Hypothalamus (tissue), 51 donors: ENCODE measurements at regions not wholly inside any gene's neighbourhood (a gene's known extent, or its start where the extent isn't known, plus 50 kb on each side); places are given as distances from the start of the nearest gene placed in this dataset.

Experiments
- DNase-seq, 51 donors: peaks; one replicate each; lab custom pipeline; 2025; lab: John Stamatoyannopoulos, UW

DNA sequence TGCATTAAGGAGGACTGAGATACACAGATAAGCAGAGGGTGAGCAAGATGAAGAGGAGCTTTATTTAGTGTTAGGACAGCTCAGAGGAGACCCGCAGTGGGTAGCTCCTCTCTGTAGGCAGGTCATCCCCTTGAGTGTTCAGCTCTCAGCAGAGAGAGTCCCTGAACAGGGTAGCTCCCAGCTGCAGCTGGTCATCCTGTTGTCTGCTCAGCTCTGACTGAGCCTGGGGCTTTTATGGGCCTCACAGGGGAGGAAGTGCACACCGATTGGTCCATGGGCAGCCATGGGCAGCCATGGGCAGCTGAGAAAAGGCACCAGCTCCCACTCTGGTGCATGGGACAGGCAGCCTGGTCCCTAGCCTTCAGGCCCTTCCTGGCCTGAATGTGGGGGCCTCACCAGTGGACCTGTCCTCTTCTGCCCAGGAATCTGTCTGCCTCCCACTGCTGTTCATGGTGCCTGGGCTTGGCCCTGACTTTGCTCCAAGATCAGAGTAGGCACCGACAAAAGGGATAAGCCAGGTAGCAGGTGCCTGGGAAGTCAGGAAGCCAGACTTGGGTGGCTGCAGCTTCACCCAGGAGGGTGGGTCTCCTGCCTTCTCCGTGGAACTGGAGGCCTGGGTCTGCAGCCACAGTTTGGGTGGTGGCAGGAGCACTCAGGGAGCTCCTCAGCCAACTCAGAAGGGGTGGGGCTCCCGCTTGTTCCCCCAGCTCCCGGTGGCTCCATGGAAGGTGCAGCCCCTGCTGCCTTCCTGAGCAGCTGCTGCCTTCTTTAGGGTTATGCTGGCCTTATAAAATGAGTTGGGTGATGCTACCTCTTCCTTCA is 54.7 kb downstream of the MYEOV start:
- no peak for DNase-seq

DNA sequence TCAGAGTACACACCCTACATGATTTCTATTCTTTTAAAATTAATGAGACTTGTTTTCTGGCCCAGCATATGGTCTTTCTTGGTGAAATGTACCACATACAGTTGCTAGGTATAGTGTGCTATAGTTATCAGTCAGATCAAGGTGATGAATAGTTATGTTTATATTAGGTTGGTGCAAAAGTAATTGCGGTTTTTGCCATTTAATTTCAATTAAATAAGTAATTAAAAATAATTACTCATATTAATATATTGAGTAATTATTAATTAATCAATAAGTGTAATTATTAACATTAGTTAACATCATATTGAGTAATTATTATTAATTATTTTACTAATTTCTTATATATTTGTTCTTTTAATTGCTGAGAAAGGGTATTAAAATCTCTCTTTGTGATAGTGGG is 56.1 kb downstream of the MYEOV start:
- DNase-seq: no peak

DNA sequence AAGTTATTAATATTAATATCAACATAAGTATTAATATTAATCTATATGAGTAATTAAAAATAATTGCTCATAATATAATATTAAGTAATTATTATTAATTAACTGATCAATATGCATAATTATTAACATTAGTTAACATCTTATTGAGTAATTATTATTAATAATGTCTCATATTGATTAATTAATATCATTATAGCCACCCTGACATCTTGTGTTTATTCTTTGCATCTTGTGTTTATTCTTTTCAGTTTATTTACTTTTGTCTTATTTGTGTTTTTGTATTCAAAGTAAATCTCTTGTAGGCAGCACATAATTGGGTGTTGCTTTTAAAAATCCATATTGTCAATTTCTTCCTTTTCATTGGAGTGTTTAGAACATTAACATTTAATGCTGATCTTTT is 56.6 kb downstream of the MYEOV start:
- no peak for DNase-seq

DNA sequence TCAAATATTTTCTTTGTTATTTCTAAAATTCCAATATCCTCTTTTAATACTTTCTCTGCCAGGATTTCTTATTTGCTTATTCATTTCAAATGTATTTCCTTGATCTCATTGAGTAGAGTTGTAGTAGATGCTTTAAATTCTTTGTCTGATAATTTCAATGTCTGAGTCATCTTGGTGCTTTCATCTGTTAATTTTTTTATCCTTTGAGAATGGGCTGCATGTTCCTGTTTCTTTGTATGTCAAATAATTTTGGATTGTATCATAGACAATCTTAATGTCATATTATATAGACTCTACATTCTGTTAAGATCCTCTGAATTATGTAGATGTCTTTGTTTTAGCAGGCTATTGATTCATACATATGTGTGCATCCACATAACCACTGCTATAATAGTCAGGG is 57.5 kb downstream of the MYEOV start:
- no peak for DNase-seq

DNA sequence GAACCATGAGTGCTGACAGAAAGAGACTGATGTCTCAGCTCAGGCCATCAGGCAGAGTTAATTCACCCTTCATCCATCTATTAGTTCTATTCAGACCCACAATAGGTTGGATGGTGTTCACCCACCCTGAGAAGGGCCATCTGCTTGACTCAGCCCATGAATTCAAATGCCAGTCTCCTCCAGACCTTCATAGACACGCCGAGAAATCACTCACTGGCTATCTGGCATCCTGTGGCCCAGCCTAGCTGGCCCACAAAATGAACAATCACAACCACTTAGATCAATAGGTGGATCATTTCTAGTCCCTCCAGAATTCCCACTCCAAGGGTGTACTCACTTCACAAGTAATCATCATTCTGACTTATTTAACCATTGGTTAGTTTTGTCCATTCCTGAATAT is 58.2 kb downstream of the MYEOV start:
- no peak for DNase-seq

DNA sequence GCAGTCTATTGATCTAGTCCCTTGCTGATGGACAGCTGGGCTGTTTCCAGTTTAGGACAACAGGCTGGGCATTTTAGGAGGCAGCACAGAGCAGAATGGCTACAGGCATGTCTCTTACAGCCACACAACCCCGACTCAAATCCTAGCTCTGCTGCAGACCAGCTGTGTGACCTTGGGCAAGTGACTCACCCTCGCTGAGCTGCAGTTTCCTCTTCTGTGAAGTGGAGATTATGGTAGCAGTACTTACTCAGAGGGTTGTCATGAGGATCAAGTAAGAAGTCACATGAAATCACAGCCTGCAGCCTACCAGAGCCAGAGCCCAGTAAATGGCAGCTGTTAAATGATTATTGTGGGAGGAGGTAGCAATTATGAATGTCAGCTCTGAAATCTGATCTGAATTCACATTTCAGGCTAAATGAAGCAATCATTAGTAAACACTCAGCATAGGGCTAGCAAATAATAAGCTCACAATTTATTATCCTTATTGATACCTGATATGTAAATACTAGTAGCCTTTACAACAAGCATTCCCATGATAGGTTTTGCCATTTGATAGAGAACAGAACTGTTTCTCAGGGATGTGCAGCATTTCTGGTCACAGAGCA is 58.9 kb downstream of the MYEOV start:
- no peak for DNase-seq

DNA sequence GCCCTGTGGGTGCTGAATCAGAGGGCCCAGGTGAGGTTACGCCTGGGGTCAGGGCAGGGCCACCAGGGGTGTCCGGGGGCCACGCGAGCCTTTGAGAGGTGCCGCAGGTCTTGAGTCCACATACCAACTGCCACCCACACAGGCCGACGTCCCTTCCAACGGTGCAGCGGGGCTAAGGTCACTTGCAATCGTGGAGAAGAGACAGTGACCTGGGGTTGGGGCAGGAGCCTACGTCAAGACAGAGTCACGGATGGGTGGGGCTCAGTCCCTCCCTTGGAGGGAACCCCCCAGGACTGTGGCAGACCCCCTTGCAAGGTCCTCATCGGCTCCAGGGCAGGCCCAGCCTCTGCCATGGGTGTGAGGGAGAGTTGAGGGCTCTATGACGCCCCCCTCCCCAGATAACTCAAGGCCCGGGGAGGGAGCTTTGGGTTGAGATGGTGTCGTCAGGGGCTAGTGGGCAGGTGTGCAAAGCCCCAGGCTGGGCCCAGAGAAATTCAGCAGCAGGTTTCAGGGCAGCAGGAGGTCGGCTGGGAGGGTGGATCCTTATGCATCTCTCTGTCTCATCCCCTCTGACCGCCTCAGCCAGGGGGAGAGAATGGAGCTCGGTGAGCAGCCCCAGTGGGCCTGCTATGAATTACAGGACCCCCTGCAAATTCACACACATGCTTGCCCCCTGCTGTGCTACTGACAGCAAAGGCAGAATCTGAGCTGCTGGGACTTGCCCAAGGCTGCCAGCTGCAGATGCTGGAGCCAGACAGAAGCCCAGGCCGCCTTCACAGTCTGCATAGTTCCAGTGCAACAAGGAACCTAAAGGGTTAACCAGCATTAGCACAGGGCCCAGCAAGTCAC is 60.0 kb downstream of the MYEOV start:
- DNase-seq: no peak

DNA sequence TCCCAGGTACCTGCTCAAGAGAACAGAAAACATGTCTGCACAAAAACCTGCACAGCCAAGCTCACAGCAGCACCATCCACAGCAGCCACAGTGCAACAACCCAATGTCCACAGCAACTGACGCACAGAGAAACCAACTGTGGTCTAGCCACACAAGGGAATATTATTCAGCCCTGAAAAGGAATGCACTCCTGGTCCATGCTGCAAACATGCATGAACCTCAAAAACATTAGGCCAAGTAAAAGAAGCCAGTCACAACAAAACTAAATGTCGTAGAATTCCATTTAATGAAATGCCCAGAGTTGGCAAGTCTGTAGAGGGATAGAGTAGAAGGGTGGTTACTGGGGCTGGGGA is 60.6 kb downstream of the MYEOV start:
- DNase-seq: no peak

DNA sequence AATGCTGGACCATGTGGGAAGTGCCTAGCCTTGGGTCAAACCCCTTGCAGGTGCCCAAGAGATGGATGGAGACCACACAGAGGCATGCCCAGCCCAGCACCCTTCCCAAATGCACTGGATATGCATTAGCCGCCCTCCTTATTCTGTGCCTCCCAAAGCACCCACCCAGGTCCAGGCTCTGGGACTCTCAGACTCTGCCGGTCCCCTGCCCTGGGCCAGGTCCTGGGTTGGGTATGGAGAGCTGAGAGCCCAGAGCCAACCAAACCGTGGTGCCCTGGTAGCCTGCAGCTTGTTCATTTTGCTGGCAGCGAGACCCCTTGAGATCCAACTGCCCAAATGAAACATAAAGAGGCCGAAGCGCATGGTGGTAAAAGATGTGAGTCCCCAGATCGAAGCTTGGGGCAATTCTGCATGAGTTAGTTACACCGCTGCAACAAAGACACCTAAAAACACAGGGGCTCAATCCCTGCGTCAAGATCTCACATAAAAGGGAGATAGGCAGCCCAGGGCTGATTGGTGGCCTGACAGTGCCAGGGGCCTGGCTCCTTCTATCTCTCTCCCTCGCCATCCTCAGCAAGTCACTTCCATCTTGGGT is 61.5 kb downstream of the MYEOV start:
- DNase-seq: no peak

DNA sequence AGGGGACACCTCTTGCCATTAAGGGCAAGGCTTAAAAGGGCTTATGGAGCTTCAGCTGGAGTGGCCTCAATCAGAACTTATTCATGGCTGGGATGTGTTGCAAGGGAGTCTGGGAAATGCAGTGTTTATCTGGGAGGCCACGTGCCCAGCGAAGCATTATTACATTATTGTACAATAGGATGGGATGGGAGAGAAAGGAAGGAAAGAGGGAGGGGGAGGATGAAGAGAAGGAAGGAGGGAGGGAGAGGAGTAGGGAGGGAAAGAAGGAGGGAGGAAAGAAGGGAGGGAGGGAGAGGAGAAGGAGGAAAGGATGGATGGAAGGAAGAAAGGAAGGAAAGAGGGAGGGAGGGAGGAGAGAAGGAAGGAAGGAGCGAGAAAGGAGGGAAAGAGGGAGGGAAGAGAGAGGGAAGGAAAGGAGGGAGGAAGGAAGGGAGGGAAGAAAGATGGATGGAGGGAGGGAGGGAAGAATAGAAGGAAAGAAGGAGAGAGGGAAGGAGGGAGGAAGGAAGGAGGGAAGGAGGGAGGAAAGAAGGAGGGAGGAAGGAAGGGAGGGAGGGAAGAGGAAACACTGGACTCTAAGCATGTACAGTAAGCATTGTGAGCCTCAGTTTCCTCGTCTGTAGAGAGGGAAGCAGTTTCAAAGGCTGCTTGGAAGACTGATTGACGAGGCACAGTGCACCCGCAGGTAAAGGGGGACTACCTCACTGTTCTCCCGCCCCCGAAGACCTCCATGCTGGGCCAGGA is 62.2 kb downstream of the MYEOV start:
- DNase-seq: no peak

DNA sequence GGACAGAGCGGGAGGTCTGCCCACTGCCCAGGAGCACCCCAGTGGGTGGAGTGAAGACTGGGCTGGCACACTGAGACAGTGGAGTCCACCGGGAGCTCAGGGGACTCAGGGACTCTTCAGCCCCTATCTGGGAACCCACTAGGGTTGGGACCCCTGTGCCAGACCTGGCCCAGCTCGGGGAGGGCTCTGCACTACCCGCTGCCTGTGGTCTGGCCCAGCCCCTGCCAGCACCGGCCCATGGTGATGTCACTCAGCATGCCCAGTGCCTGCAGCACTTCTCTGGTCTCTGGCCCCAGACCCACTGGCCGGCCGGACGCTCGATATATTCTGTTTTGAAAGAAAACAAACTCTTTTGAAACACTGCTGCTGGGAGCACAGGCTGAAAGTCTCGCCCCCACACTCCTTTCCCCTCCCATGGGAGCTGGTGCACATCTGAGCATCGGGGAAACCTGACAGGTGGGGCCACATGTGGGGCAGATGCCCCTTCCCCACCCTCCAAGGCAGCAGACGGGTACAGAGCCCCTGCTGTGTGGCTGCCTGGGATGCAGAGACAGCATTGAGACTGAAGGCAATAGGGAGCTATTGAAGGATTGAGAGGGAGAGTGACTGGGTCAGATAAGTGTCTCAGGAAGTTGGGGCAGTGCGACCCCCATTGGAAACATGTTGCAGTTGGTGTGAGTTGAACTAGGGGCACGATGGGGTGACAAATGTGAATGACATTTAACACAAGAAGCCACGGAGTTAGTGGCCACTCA is 62.9 kb downstream of the MYEOV start:
- no peak for DNase-seq

DNA sequence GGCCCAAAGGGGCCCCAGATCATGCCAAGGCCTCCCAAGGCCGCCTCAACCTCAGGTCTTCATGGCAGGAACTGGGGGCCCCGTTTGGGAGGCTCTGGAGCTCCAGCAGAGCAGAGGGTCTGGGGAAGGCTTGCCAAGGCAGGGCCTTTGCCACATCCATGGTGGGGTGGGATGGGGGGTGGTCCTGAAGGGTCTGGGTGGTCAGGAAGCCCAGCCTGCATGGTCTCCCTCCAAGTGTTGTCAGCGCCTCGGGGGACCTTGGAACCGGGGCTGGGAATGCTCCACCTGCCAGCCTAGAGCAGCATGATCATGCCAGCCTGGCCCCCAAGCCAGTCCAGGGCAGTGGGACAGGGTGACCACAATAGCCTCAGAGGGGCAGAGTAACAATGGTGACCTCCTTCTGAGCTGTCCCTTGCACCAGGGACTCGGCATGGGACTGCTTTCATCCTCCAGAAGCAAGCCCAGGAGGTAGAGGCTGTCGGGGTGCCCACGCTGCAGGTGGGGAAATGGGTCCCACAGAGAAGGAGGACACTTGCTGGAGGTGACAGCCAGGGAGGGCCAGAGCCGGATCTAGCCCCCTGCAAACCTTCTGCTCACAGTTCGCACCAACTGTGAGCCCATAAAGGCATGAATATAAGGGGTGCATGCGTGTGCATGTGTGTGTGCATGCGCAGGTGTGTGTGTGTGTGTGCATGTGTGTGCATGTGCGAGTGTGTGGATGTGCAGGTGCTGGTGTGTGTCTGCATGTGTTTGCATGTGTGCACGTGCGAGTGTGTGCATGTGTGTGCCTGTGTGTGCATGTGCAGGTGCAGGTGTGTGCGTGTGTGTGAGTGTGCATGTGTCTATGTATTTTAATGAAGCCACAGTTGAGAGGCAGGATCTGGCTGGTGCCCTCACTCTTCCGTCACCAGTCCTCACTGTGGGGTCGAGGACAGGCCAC is 63.8 kb downstream of the MYEOV start:
- no peak for DNase-seq

DNA sequence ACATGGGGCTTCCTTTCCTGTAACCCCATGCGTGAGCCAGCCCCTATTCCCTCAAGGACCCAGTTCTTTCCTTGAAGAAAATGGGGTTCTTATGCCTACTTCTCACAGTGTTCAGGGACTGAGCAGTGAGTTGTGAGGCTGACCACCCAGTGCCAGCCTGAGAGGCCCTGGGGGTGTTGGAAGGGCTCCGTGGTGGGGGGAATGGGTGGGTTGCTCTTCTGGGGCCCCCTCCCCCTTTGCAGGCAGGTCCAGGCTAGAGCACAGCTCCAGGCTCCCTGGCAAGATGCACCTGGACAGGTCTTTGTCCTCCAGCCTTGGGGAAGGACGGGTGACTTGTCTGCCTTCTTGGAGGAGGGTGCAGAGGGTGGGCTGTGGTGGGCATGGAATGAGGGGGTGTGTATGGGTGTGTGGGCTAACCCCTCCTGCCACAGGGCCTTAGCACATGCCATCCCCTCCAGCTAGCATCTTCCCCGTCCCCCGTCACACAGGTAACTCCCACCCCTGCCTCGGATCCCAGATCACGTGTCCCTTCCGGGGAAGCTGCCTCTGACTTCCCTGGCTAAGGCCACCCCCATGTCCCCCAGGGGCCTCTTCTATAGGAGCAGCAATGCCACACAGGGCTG is 64.6 kb downstream of the MYEOV start:
- DNase-seq: no peak

DNA sequence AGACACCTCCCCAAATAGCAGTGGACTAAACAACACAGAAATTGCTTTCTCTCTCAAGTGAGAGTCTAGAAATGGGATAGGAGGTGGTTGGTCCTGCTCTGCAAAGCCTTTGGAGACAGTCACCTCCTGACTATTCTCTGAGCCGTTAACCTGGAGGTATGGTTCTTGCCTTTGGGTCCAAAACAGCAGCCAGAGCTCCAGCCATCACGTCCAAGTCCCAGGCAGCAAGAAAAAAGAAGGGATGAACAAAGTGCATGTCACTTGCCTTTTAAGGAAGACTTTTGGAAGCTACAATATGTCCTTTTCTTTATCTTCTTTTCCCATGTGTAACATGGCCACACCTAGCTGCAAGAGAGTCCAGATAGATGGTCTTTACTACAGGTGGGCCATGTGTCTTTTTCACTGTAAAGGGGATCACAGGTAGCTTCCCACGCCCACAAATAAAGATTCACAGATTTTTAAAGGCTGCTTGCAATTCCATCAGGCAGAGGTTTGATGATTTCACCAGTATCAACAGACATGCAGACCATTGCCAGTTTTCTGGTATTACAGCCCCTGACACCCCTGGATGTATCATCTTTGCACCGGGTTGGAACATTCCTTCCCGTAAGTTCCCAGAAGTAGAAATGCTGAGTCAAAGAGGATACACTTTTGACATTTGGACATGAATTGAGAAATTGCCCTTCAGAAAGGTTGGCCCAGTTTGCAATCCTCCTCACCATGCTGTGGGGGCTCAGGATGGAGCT is 66.0 kb downstream of the MYEOV start:
- no peak for DNase-seq

DNA sequence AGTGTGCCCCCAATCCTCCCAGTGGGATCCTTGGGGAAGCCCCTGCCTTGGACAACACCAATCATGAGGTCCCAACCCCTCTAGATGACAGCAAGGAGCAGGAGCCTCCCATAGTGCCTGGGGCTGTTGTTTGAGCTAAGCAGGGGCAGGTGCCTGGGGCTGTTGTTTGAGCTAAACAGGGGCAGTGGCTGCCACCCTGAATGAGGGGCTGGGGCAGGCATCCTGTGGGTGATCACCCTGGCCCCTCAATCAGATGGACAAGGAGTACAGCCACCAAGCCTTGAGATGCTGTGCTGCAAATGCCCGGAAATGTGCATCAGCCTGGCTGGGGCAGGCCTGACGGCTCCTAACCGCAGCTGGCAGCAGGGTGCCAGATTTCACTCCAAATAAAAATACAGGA is 66.7 kb downstream of the MYEOV start:
- no peak for DNase-seq

DNA sequence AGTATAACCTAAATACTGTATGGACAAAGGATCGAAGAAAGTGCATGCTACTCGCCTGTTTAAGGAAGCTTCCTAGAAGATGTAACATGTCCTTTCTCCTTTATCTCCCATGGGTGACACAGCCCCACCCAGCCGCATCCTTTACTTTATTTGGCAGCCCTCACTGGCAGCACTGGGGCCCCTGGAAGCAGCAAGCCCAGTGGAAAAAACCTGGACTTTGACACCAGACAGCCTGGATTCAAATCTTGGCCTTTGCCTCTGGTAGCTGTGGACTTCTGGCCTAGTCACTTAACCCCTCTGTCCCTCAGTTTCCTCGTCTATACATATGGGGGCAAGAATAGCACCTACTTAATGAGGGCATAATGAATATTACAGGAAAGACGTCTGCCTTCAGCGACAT is 67.1 kb downstream of the MYEOV start:
- DNase-seq: no peak

DNA sequence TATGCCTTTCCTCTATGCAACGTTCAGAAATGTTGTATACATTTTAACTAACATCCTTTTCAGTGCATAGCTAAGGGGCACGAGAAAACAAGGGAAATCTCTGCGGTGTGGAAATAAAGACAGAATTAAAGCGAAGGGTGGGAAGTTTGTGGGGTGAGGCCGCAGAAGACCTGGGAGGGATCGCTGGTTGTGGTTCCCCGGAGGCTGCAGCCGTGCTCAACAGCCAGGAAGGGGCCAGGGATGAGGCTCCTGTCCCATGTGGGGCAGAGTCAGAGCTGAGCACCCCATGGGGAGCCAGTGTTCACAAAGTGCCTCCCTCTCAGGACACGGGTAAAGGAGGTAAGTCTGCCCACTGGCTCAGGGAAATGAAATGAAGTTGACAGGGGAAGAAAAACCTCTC is 67.5 kb downstream of the MYEOV start:
- no peak for DNase-seq

DNA sequence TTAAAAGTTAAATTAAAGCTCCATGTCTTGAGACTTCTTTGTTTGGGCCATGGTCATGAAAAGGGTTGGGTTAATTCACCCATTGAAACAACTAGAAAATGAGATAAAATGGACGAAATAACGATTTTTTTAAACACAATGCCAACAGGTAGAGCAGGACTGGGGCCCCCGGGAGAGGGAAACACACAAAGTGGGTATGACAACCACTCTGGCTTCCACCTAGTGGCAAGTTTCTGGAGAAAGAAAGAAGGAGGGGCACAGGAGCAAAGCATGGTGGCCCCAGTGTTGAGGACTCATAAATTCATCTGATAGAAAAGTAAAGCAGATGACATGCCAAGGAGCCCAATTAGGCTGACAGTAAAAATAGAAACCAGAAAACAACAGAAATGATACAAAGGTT is 68.4 kb downstream of the MYEOV start:
- DNase-seq: no peak
